ENCODE measurements at regions not wholly inside any gene's neighbourhood (a gene's known extent, or its start where the extent isn't known, plus 50 kb on each side); places are given as distances from the start of the nearest gene placed in this dataset.
"Not testable (repeated sequence)": the region's sequence is repeated elsewhere in the genome, so short reads cannot be mapped to it uniquely, and the experiment has no call there.

- H3K27ac ChIP-seq = no peak overlapping the region
- no peaks in the 10 kb centered on the region for H3K27me3 ChIP-seq
- H3K4me3 ChIP-seq = no peak overlapping the region
- no peaks in the 10 kb centered on the region for H3K36me3 ChIP-seq
- TF ChIP-seq POLR2A (IDR thresholded peaks at IDR 0.05) = no peak
- no peak for TF ChIP-seq CTCF (IDR thresholded peaks at IDR 0.05)
- H3K4me1 ChIP-seq = no peaks in the 10 kb centered on the region
- no peak for DNase-seq
- no peaks in the 10 kb centered on the region for H3K9me3 ChIP-seq
These were observed 233.1 kb downstream of the ZIC4 start for GRCh38 chr3:147173257-147173656.

- TF ChIP-seq POLR2A (IDR thresholded peaks at IDR 0.05) (no peak), CTCF (IDR thresholded peaks at IDR 0.05) (no peak)
- Histone ChIP-seq H3K4me3 (no peak overlapping the region), H3K27me3 (no peaks in the 10 kb centered on the region), H3K27ac (no peak overlapping the region), H3K36me3 (no peaks in the 10 kb centered on the region), H3K9me3 (no peaks in the 10 kb centered on the region), H3K4me1 (no peaks in the 10 kb centered on the region)
- DNase-seq = no peak
These were observed 243.6 kb downstream of the ZIC4 start for GRCh38 chr3:147162743-147163142.

GRCh38 chr3:147161833-147162232 is 244.5 kb downstream of the ZIC4 start:
- DNase-seq = no peak
- TF ChIP-seq CTCF (IDR thresholded peaks at IDR 0.05) (no peak), POLR2A (IDR thresholded peaks at IDR 0.05) (no peak)
- H3K27me3 ChIP-seq = no peaks in the 10 kb centered on the region

GRCh38 chr3:147160984-147161383 is 245.4 kb downstream of the ZIC4 start:
- Histone ChIP-seq H3K9me3 (no peaks in the 10 kb centered on the region), H3K4me3 (no peak overlapping the region), H3K4me1 (no peaks in the 10 kb centered on the region), H3K36me3 (no peaks in the 10 kb centered on the region), H3K27me3 (no peaks in the 10 kb centered on the region), H3K27ac (no peak overlapping the region)
- no peak for DNase-seq
- TF ChIP-seq CTCF (IDR thresholded peaks at IDR 0.05) (no peak), POLR2A (IDR thresholded peaks at IDR 0.05) (no peak)

More at GRCh38 chr3:147161833-147162232, 244.5 kb downstream of the ZIC4 start:
- no peak overlapping the region for H3K4me3 ChIP-seq
- no peaks in the 10 kb centered on the region for H3K9me3 ChIP-seq
- H3K4me1 ChIP-seq = no peaks in the 10 kb centered on the region
- H3K36me3 ChIP-seq = no peaks in the 10 kb centered on the region
- H3K27ac ChIP-seq = no peak overlapping the region

- Histone ChIP-seq H3K27ac (no peak overlapping the region), H3K9me3 (no peaks in the 10 kb centered on the region), H3K27me3 (no peaks in the 10 kb centered on the region), H3K4me1 (no peaks in the 10 kb centered on the region), H3K36me3 (no peaks in the 10 kb centered on the region), H3K4me3 (no peak overlapping the region)
- TF ChIP-seq CTCF (IDR thresholded peaks at IDR 0.05) = no peak
- no peak for TF ChIP-seq POLR2A (IDR thresholded peaks at IDR 0.05)
- no peak for DNase-seq
These were observed 247.2 kb downstream of the ZIC4 start for GRCh38 chr3:147159141-147159540.

- TF ChIP-seq CTCF (IDR thresholded peaks at IDR 0.05) (no peak), POLR2A (IDR thresholded peaks at IDR 0.05) (no peak)
- Histone ChIP-seq H3K27ac (no peak overlapping the region), H3K9me3 (no peaks in the 10 kb centered on the region), H3K4me1 (no peaks in the 10 kb centered on the region), H3K4me3 (no peak overlapping the region), H3K27me3 (no peaks in the 10 kb centered on the region), H3K36me3 (no peaks in the 10 kb centered on the region)
- no peak for DNase-seq
These were observed 248.7 kb downstream of the ZIC4 start for GRCh38 chr3:147157631-147158030.

- H3K36me3 ChIP-seq, H3K4me3 ChIP-seq, DNase-seq, H3K27me3 ChIP-seq, H3K9me3 ChIP-seq, H3K4me1 ChIP-seq, H3K27ac ChIP-seq: not testable (repeated sequence)
These were observed 251.4 kb downstream of the ZIC4 start for GRCh38 chr3:147154988-147155387.

Data from Peyer's patch (tissue), 4 donors.